Heart right ventricle (tissue), 16 donors: ENCODE measurements at regions not wholly inside any gene's neighbourhood (a gene's known extent, or its start where the extent isn't known, plus 50 kb on each side); places are given as distances from the start of the nearest gene placed in this dataset.
A peak's percentile ranks its signal among the peaks of the same experiment; 100 is the strongest.

ENCODE experiments used
- ATAC-seq, 8 donors: fragments of 200-7000 bp; cut with Tn5 transposase; one replicate each; pipeline ENCODE4 v1.9.1; 2020; ENCODE audit warnings: mild to moderate bottlenecking in 8 of 8, moderate library complexity in 8 of 8, moderate number of reproducible peaks in 1 of 8
- DNase-seq, 2 donors: peaks; one replicate each; pipeline ENCODE4 v3.0.0-alpha.2; 2020
- H3K27ac ChIP-seq, 10 donors: fragments of 200-600 bp; sonication (generic) in 2 of 10; one replicate each; pipeline versions ENCODE4 v1.5.0 to v1.8.0; 2020 to 2022; ENCODE audit warnings: mild to moderate bottlenecking in 3 of 10
- H3K27me3 ChIP-seq, 7 donors: fragments of 200-600 bp; one replicate each; pipeline ENCODE4 v1.8.0; 2021 to 2022; ENCODE audit warnings: mild to moderate bottlenecking in 2 of 7
- H3K36me3 ChIP-seq, 9 donors: fragments of 200-600 bp; sonication (generic) in 1 of 9; one replicate each; pipeline versions ENCODE4 v1.5.0 to v1.8.0; 2020 to 2022; ENCODE audit warnings: mild to moderate bottlenecking in 2 of 9
- H3K4me1 ChIP-seq, 9 donors: fragments of 200-600 bp; sonication (generic) in 1 of 9; one replicate each; pipeline versions ENCODE4 v1.5.0 to v1.8.0; 2020 to 2022; ENCODE audit warnings: mild to moderate bottlenecking in 4 of 9
- H3K4me3 ChIP-seq, 10 donors: fragments of 200-600 bp; sonication (generic) in 2 of 10; one replicate each; pipeline versions ENCODE4 v1.5.0 to v1.8.0; 2020 to 2022; ENCODE audit warnings: mild to moderate bottlenecking in 7 of 10, moderate library complexity in 2 of 10
- H3K9me3 ChIP-seq, 11 donors: fragments of 200-600 bp in 10 of 11; sonication (generic) in 2 of 11; one replicate each; pipeline versions ENCODE4 v1.5.0 to v1.8.0; 2013 to 2022; ENCODE audit warnings: mild to moderate bottlenecking in 2 of 11, control low read depth in 1 of 11, moderate library complexity in 1 of 11
- CTCF ChIP-seq, 9 donors: fragments of 200-600 bp; sonication (generic) in 2 of 9; IDR thresholded peaks; one replicate each; pipeline versions ENCODE4 v1.5.0 to v1.8.0; 2021 to 2022; ENCODE audit warnings: antibody characterized with exemption in 9 of 9, mild to moderate bottlenecking in 5 of 9, moderate library complexity in 1 of 9
- WGBS, 2 donors: extraction: QIAGEN DNeasy Blood & Tissue Kit; methylation state at CpG; one replicate each; pipeline ENCODE4 v1.1.7; 2013; ENCODE audit warnings: inconsistent platforms in 1 of 2; 5-methylcytosine and 5-hydroxymethylcytosine counted together
- intact Hi-C, 10 donors: fragments of 100-400 bp; cut with DNase I; formaldehyde crosslinking; loops; one replicate each; pipeline versions ENCODE4 v1.11.1 to v1.14.2; 2022
- donor health status: Arrhythmogenic right ventricular cardiomyopathy.
- donor health status: ischemic (EF 13 %, LVEDD 7.1; RV severe dilation, severe dysfunction).
- donor health status: healthy with polysubstance abuse.
- donor health status: DM: no; HTN: yes; CAD: no.
- donor health status: DM: no; HTN: no; CAD: no.
- donor health status: ischemic (EF 25% LVEDD 6.9; RV normal size, moderate dysfunction).
- donor health status: ischemic (EF 25% LVEDD 5.7; RV mildly dilated, moderate dysfunction).
- donor health status: healthy.
- donor health status: DM: yes; HTN: yes; CAD: no.
- donor health status: Ischemic cardiomyopathy.
- donor health status: ischemic (EF 35%, LVEDD 5.7; RV mildly dilated, moderate dysfunction).
- donor health status: nonischemic (EF 11% LVEDD 7.7; RV severe dilation, severe dysfunction).
- donor health status: DM: yes; HTN: yes; CAD: no.
- donor health status: PGD.
- donor health status: ischemic (EF 29% LVEDD 5.4; RV normal size, mild dysfunction).
- donor health status: nonischemic (EF 23%, LVEDD 6.1; RV moderate dilation, normal function).

GRCh38 chr5:122607818-122608217, 167.1 kb upstream of the SNX2 start:
- ATAC-seq (peak in 2 of 8 donors; percentile 20 to 56), DNase-seq (no peak)
- no peak for TF ChIP-seq CTCF (IDR thresholded peaks at IDR 0.05)
- intact Hi-C loops, result no loop called here
- Histone ChIP-seq H3K36me3 (no peaks in the 10 kb centered on the region), H3K4me3 (no peak overlapping the region), H3K9me3 (peaks cover 0 to 7% (median 0%) of the 10 kb centered on the region in 11 donors), H3K27ac (no peak overlapping the region), H3K4me1 (no peaks in the 10 kb centered on the region), H3K27me3 (no peaks in the 10 kb centered on the region)
- WGBS, 2 donors, result 77 to 82% methylated on average over 3 of the region's 3 CpGs

DNA sequence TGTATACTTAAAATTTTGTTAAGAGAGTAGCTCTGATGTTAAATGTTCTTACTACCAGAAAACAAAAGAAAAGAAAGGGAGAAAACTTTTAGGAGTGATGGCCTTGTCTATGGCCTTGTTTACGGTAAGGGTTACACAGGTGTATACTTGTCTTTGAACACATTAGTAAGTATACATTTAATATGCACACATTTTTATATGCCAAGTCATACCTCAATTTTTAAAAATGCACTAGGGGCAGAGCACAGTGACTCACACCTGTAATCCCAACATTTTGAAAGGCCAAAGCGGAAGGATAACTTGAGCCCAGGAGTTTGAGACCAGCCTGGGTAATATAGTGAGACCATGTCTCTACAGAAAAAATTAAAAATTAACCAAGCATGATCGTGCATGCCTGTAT, 166.7 kb upstream of the SNX2 start:
- 96 to 98% methylated on average over 3 of the region's 3 CpGs for whole genome bisulfite sequencing, 2 donors
- TF ChIP-seq CTCF (IDR thresholded peaks at IDR 0.05), result no peak

DNA sequence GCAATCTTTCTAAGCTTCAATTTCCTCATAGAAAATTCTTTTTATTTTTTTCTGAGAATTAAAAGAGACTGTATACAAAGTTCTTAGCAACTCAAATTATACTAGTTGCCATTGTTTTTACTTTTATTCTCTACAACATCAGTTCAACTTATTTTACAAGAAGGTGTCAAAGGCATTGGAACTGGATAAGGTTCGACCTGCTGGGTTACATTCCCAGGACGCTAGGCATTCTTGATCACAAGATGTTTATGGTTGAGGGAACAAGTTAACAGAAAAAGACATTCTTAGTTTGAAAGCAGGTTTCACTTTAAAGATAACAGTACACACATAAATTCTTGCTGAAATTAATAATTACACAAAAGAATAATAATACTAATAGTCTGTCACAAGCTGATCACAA, 163.5 kb upstream of the SNX2 start:
- Histone ChIP-seq H3K27ac (no peak overlapping the region), H3K4me3 (no peak overlapping the region), H3K36me3 (no peaks in the 10 kb centered on the region), H3K27me3 (no peaks in the 10 kb centered on the region), H3K4me1 (no peaks in the 10 kb centered on the region), H3K9me3 (peaks cover 0 to 7% (median 0%) of the 10 kb centered on the region in 11 donors)
- intact Hi-C loops, result no loop called here
- TF ChIP-seq CTCF (IDR thresholded peaks at IDR 0.05), result no peak
- ATAC-seq (no peak), DNase-seq (no peak)
- 75 to 78% methylated on average over 2 of the region's 2 CpGs for WGBS, 2 donors

More for the DNA sequence above, 166.7 kb upstream of the SNX2 start:
- intact Hi-C loops, result no loop called here
- H3K27ac ChIP-seq, result no peak overlapping the region
- no peaks in the 10 kb centered on the region for H3K4me1 ChIP-seq
- H3K27me3 ChIP-seq, result no peaks in the 10 kb centered on the region
- no peak overlapping the region for H3K4me3 ChIP-seq
- DNase-seq, result no peak
- no peaks in the 10 kb centered on the region for H3K36me3 ChIP-seq
- no peak for ATAC-seq
- H3K9me3 ChIP-seq, result peaks cover 0 to 7% (median 0%) of the 10 kb centered on the region in 11 donors

DNA sequence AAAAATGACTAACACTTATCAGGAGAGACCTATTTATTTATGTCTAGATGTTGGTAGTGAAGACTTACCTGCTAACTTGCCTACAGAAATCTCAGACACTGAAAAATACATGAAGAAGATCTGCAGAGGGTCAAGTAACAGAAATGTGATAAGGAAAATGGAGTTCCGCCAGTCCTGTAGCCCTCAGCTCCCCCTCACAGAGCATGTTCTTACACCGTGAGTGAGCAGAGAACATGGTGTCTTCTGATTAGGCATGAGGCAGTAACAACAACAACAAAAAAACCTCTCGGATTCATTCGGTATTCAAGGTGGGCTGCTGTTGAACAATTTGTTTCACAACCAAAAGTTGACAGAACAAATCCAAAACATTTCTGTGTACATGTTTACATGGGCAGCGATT, 162.0 kb upstream of the SNX2 start:
- ATAC-seq, result no peak

More for the DNA sequence above, 162.0 kb upstream of the SNX2 start:
- intact Hi-C loops, result no loop called here
- no peak for TF ChIP-seq CTCF (IDR thresholded peaks at IDR 0.05)
- Histone ChIP-seq H3K27ac (no peak overlapping the region), H3K27me3 (no peaks in the 10 kb centered on the region), H3K4me1 (no peaks in the 10 kb centered on the region), H3K4me3 (no peak overlapping the region), H3K9me3 (peaks cover 0 to 7% (median 0%) of the 10 kb centered on the region in 11 donors), H3K36me3 (no peaks in the 10 kb centered on the region)
- no peak for DNase-seq
- WGBS, 2 donors, result 80 to 82% methylated on average over 5 of the region's 5 CpGs
